K562 (cell line): ENCODE measurements at regions not wholly inside any gene's neighbourhood (a gene's known extent, or its start where the extent isn't known, plus 50 kb on each side); places are given as distances from the start of the nearest gene placed in this dataset.

ENCODE experiments used
- ATAC-seq: fragments of 200-7000 bp; cut with Tn5 transposase; 3 replicates; pipeline ENCODE4 v1.9.1; 2020; ENCODE audit warnings: moderate library complexity
- BruUV-seq: library from RNA; stranded (reverse); fragments of 400-500 nt; replicated peaks from 2 replicates; lab custom pipeline; 2021; lab: Mats Ljungman, UMichigan
- CTCF ChIA-PET: fragments of 300-600 bp; formaldehyde crosslinking; extraction: SDS; loops from one replicate; lab custom pipeline; 2021; ENCODE audit warnings: low intra/inter-chr PET ratio; lab: Yijun Ruan, JAX
- POLR2A ChIA-PET: fragments of 300-600, 350-650 bp; sonication (Branson Sonifier 250); formaldehyde crosslinking; extraction: SDS; loops from one replicate; lab custom pipeline; 2021; ENCODE audit warnings: antibody characterized with exemption, inconsistent platforms; lab: Yijun Ruan, JAX
- DNase-seq, 4 experiments: peaks; one replicate each; pipeline versions ENCODE4 v3.0.0 to v3.0.0-alpha.2; 2011 to 2018; ENCODE audit warnings: low spot score in 3 of 4, mixed read lengths in 3 of 4; ENCODE audit errors: extremely low read depth in 1 of 4
- FAIRE-seq: peaks from 2 replicates; lab custom pipeline; 2011; peaks lifted over from hg19 to GRCh38; lab: Jason Lieb, UNC
- H2AFZ ChIP-seq: 2 replicates; pipeline ENCODE4 v1.6.0; 2011; ENCODE audit warnings: low read depth, low read length, control low read depth, inconsistent platforms
- H3K27ac ChIP-seq: fragments of 200-600 bp; 3 replicates; pipeline ENCODE4 v1.8.0; 2011; ENCODE audit warnings: low read depth, mild to moderate bottlenecking, control low read depth, inconsistent platforms, low read length, moderate library complexity, mixed read lengths; ENCODE audit errors: extremely low read depth
- H3K27me3 ChIP-seq, 2 experiments: fragments of 300-600 bp in 1 of 2; 2 replicates in 1 of 2; 3 replicates in 1 of 2; pipeline versions ENCODE4 v1.6.0 to v1.8.0; 2011; ENCODE audit warnings: inconsistent platforms in 2 of 2, low read length in 2 of 2, mild to moderate bottlenecking in 1 of 2, mixed read lengths in 1 of 2, moderate library complexity in 1 of 2; ENCODE audit not compliant: control insufficient read depth in 2 of 2, insufficient read depth in 2 of 2
- H3K36me3 ChIP-seq: fragments of 300-600 bp; 3 replicates; pipeline ENCODE4 v1.8.0; 2011; ENCODE audit warnings: mild to moderate bottlenecking, low read length, inconsistent platforms; ENCODE audit not compliant: control insufficient read depth, insufficient read depth
- H3K4me1 ChIP-seq, 2 experiments: fragments of 200-600 bp in 1 of 2; replicated peaks in 1 of 2; 2 replicates in 1 of 2; 3 replicates in 1 of 2; pipeline versions ENCODE4 v1.5.1 to v1.8.0; 2011; ENCODE audit warnings: inconsistent platforms in 2 of 2, low read length in 2 of 2, mild to moderate bottlenecking in 1 of 2, mixed read lengths in 1 of 2, moderate library complexity in 1 of 2; ENCODE audit not compliant: control insufficient read depth in 2 of 2, insufficient read depth in 2 of 2
- H3K4me2 ChIP-seq: 2 replicates; pipeline ENCODE4 v1.6.1; 2011; ENCODE audit warnings: low read length, control low read depth, inconsistent platforms, mixed read lengths; ENCODE audit not compliant: insufficient read depth
- H3K4me3 ChIP-seq: fragments of 200-600 bp; sonication (generic), shearing (Covaris generic); 2 replicates; pipeline ENCODE4 v1.5.1; 2016; ENCODE audit warnings: control low read depth, inconsistent platforms
- H3K79me2 ChIP-seq: fragments of 200-600 bp; 3 replicates; pipeline ENCODE4 v1.8.0; 2011; ENCODE audit warnings: low read length, inconsistent platforms; ENCODE audit not compliant: control insufficient read depth, insufficient read depth
- H3K9ac ChIP-seq, 2 experiments: 2 replicates each; pipeline versions ENCODE4 v1.6.0 to v1.6.1; 2011; ENCODE audit warnings: low read depth in 2 of 2, low read length in 2 of 2, control low read depth in 1 of 2, inconsistent platforms in 1 of 2, mild to moderate bottlenecking in 1 of 2, mixed read lengths in 1 of 2; ENCODE audit not compliant: insufficient read depth in 1 of 2
- H3K9me1 ChIP-seq: one replicate; pipeline ENCODE4 v1.6.0; 2011; ENCODE audit warnings: inconsistent platforms, mild to moderate bottlenecking, low read length, moderate library complexity; ENCODE audit not compliant: control insufficient read depth, insufficient read depth
- H3K9me3 ChIP-seq: replicated peaks from 2 replicates; pipeline ENCODE4 v1.5.1; 2011; ENCODE audit warnings: low read depth, low read length, inconsistent platforms; ENCODE audit not compliant: control insufficient read depth, insufficient read depth
- H4K20me1 ChIP-seq: replicated peaks from 2 replicates; pipeline ENCODE4 v1.6.1; 2011; ENCODE audit warnings: low read length, inconsistent platforms, mixed read lengths; ENCODE audit not compliant: control insufficient read depth, insufficient read depth
- ATF4 ChIP-seq: fragments of 450-650 bp; formaldehyde crosslinking; IDR thresholded peaks from 2 replicates; pipeline ENCODE4 v1.4.0; 2022; ENCODE audit warnings: mild to moderate bottlenecking, moderate library complexity
- CGGBP1 ChIP-seq: fragments of 250-450 bp; sonication (Bioruptor Pico); IDR thresholded peaks from 2 replicates; pipeline ENCODE4 v1.9.0; 2021; ENCODE audit warnings: mild to moderate bottlenecking
- CREB3 ChIP-seq: fragments of 450-650 bp; conservative IDR thresholded peaks from 2 replicates; pipeline ENCODE4 v1.6.1; 2016; ENCODE audit warnings: missing genetic modification characterization, low read depth, mild to moderate bottlenecking, missing compliant biosample characterization, moderate library complexity
- CREB3L1 ChIP-seq: fragments of 450-650 bp; IDR thresholded peaks from 2 replicates; pipeline ENCODE4 v1.6.1; 2014; ENCODE audit warnings: low read depth, mild to moderate bottlenecking, moderate library complexity, borderline replicate concordance
- ELF4 ChIP-seq: fragments of 450-650 bp; formaldehyde crosslinking; IDR thresholded peaks from 2 replicates; pipeline ENCODE4 v1.4.0; 2022; ENCODE audit warnings: missing genetic modification characterization
- KAT8 ChIP-seq: fragments of 450-650 bp; IDR thresholded peaks from 2 replicates; pipeline ENCODE4 v1.6.1; 2016; ENCODE audit warnings: low read depth, mild to moderate bottlenecking
- KLF6 ChIP-seq: fragments of 250-450 bp; sonication (Bioruptor Pico); IDR thresholded peaks from 2 replicates; pipeline ENCODE4 v1.4.0; 2020; ENCODE audit warnings: mild to moderate bottlenecking, moderate library complexity, borderline replicate concordance
- MCM7 ChIP-seq, 2 experiments: fragments of 450-650 bp; IDR thresholded peaks; 2 replicates each; pipeline ENCODE4 v1.6.1; 2016 to 2018
- MXD1 ChIP-seq: fragments of 250-450 bp; sonication (Bioruptor Pico); IDR thresholded peaks from 2 replicates; pipeline ENCODE4 v1.8.0; 2021; ENCODE audit warnings: borderline replicate concordance, mild to moderate bottlenecking, moderate library complexity; ENCODE audit not compliant: poor library complexity, severe bottlenecking
- NKRF ChIP-seq: fragments of 450-650 bp; IDR thresholded peaks from 2 replicates; pipeline ENCODE4 v1.6.1; 2016; ENCODE audit warnings: borderline replicate concordance
- SIN3A ChIP-seq, 2 experiments: fragments of 150-350 bp in 1 of 2; IDR thresholded peaks; 2 replicates each; pipeline ENCODE4 v1.6.1; 2011 to 2016; ENCODE audit warnings: borderline replicate concordance in 2 of 2, low read depth in 2 of 2, low read length in 2 of 2, mild to moderate bottlenecking in 2 of 2, moderate library complexity in 2 of 2; ENCODE audit not compliant: control insufficient read depth in 1 of 2
- SMARCA4 ChIP-seq: fragments of 450-650 bp; IDR thresholded peaks from 2 replicates; pipeline ENCODE4 v1.6.1; 2016
- TRIM24 ChIP-seq, 2 experiments: fragments of 450-650 bp; IDR thresholded peaks; 2 replicates each; pipeline ENCODE4 v1.6.1; 2016
- YBX1 ChIP-seq: fragments of 450-650 bp; IDR thresholded peaks from 2 replicates; pipeline ENCODE4 v1.7.1; 2016; ENCODE audit warnings: mild to moderate bottlenecking
- ZNF3 ChIP-seq: fragments of 250-450 bp; sonication (Bioruptor Pico); IDR thresholded peaks from 2 replicates; pipeline ENCODE4 v1.5.0; 2021; ENCODE audit warnings: mild to moderate bottlenecking, moderate library complexity
- ZNF699 ChIP-seq: fragments of 250-450 bp; sonication (Bioruptor Pico); IDR thresholded peaks from 2 replicates; pipeline ENCODE4 v1.8.0; 2021; ENCODE audit warnings: mild to moderate bottlenecking, moderate library complexity; ENCODE audit not compliant: insufficient replicate concordance
- ZSCAN32 ChIP-seq: fragments of 450-650 bp; formaldehyde crosslinking; IDR thresholded peaks from 2 replicates; pipeline ENCODE4 v1.4.0; 2020; ENCODE audit warnings: mild to moderate bottlenecking, moderate library complexity
- WGBS: fragments of 100-300 bp; shearing (Covaris generic); methylation state at CpG from one replicate; pipeline ENCODE4 v1.1.6; 2016; ENCODE audit warnings: low coverage, mixed read lengths; ENCODE audit not compliant: insufficient coverage; ENCODE audit errors: missing lambda C conversion rate; 5-methylcytosine and 5-hydroxymethylcytosine counted together
- in situ Hi-C: fragments of 300-500 bp; cut with MboI; formaldehyde crosslinking; loops from 4 replicates; pipeline ENCODE4 v1.15.0; 2018; ENCODE audit warnings: inconsistent platforms, mixed read lengths
- intact Hi-C: fragments of 100-400 bp; cut with micrococcal nuclease; formaldehyde crosslinking; loops from 2 replicates; pipeline ENCODE4 v1.14.2; 2022

- TF ChIP-seq ATF4 = peak; percentile 74
- 0 out of 2 replicates have a peak, but pooled peaks have one; percentile 12 for TF ChIP-seq SMARCA4
- no peak for TF ChIP-seq CREB3L1
- no peak for TF ChIP-seq SIN3A (IDR thresholded peaks at IDR 0.05; ENCODE audit: borderline replicate concordance in 2 of 2, control insufficient read depth in 1 of 2, low read depth in 2 of 2, low read length in 2 of 2)
- peak; percentile 70 to 79; a peak in 2 of 4 replicates for TF ChIP-seq TRIM24 (IDR thresholded peaks at IDR 0.05)
Measured at GRCh38 chr12:9260931-9261330, 52.7 kb upstream of the PZP start (continued).

GRCh38 chr12:9258676-9259075, 50.5 kb upstream of the PZP start:
- Histone ChIP-seq H3K4me3 (no peak overlapping the region), H2AFZ (no peak overlapping the region), H3K79me2 (no peaks in the 10 kb centered on the region), H3K9ac (no peak overlapping the region), H3K9me1 (no peaks in the 10 kb centered on the region), H3K27me3 (no peaks in the 10 kb centered on the region), H3K4me1 (no peaks in the 10 kb centered on the region; a peak in 1 of 5 replicates), H3K27ac (no peak overlapping the region), H4K20me1 (no peaks in the 10 kb centered on the region), H3K4me2 (no peak overlapping the region), H3K36me3 (no peaks in the 10 kb centered on the region), H3K9me3 (no peaks in the 10 kb centered on the region)
- ATAC-seq (no peak), DNase-seq (no peak), FAIRE-seq (no peak)
- in situ Hi-C loops (no loop called here), intact Hi-C loops (no loop called here)
- ChIA-PET POLR2A (no interaction called here), CTCF (no interaction called here)
- no TSS peak for BruUV-seq
- WGBS = 0% methylated on average over 1 of the region's 1 CpG
- TF ChIP-seq ZSCAN32 (CRISPR knock-in tag) = no peak
- no peak for TF ChIP-seq KAT8
- TF ChIP-seq KLF6 (CRISPR knock-in tag) = no peak
- no peak for TF ChIP-seq CREB3 (tag)
- TF ChIP-seq ELF4 (CRISPR knock-in tag) = no peak
- TF ChIP-seq YBX1 = no peak
- TF ChIP-seq MCM7 (IDR thresholded peaks at IDR 0.05) = no peak
- TF ChIP-seq ZNF699 (CRISPR knock-in tag) = no peak
- no peak for TF ChIP-seq NKRF
- no peak for TF ChIP-seq CGGBP1 (CRISPR knock-in tag)
- TF ChIP-seq ZNF3 (CRISPR knock-in tag) = no peak
- TF ChIP-seq MXD1 (CRISPR knock-in tag) = no peak
